ENCODE measurements at regions not wholly inside any gene's neighbourhood (a gene's known extent, or its start where the extent isn't known, plus 50 kb on each side); places are given as distances from the start of the nearest gene placed in this dataset.
"Not testable (repeated sequence)": the region's sequence is repeated elsewhere in the genome, so short reads cannot be mapped to it uniquely, and the experiment has no call there.

DNA sequence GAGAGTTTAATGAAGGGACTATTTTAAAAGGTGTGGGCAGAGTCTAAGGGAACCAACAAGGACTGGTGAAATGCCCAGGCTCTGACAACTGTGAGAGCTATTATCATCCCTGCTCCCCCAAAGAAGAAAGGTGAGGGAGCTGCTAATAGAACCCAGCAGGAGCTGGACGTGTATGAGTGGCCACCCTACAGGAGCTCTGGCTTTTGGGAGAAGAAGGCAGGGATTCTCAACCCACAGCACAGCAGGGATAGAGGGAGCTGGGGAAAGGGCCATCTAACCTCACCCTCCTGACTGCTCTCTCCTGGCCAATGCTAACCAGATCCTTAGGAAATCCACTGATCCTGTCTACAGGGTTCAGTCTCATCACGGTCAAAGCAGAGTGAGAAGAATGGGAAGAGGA is 57.1 kb downstream of the GRIN2B start:
- no peak for DNase-seq (ENCODE audit: low read depth in 2 of 3, low spot score in 2 of 3)

- DNase-seq (ENCODE audit: low read depth in 2 of 3, low spot score in 2 of 3) = no peak
Observed at GRCh38 chr12:13918897-13919296, 62.5 kb downstream of the GRIN2B start.

DNA sequence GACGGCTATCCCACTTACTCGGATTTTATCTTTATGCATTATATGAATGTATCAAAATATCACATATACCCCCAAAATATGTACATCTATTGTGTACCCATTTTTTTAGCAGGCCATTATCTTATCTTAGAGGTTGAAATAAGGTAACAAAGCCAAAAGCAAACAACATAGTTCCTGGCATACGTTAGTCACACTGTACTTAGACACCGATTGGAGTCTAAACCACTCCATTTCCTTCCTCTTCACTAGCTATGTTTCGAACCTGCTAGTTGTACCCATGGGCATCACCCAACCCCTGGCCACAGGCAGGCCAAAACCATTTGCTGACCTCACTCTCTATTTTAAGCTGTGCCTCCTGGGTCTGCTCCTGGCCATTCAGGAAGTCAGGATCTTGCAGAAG is 66.3 kb downstream of the GRIN2B start:
- no peak for DNase-seq (ENCODE audit: low read depth in 2 of 3, low spot score in 2 of 3)

GRCh38 chr12:13913371-13913770 is 68.0 kb downstream of the GRIN2B start:
- DNase-seq (ENCODE audit: low read depth in 2 of 3, low spot score in 2 of 3) = no peak

DNA sequence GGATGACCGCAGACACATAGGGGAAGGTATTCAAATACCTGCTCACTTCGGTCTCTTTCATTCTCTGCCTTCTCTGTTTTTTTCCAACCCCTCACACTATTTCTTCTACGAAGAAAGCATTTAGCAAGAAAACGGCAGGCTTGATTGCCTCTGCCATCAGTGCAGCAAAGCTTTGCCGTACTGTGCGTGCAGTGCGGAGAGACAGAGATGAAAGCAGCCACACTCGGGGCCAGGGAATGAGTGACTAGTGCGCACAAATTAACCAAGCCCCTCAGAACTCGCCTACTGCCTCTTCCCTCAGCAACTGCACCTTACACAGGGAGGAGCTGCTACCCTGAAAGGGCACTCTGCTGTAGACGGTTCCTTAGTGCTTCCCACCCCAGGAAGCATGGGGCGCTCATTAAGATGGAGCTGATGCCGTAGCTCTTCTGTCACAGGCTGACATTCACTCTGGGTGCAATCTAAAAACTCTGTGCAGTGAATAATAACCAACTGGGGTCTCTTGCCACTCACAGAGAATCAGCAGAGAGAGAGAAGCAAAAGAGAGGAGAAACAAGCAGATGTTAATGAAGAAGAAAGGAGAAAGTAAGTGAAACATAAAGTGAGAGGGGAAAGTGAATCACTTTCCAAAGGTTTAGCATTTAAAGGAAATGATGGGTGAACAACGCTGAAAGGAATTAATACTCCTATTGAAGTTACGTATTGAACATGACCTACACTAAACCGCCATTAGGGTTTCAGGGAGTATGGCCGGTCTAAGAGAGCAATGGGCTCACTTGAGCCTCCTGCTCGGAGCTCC is 69.4 kb downstream of the GRIN2B start:
- DNase-seq (ENCODE audit: low read depth in 2 of 3, low spot score in 2 of 3) = no peak

- no peak for DNase-seq (ENCODE audit: low read depth in 2 of 3, low spot score in 2 of 3)
Observed at GRCh38 chr12:13905794-13906193, 75.6 kb downstream of the GRIN2B start.

- DNase-seq (ENCODE audit: low read depth in 2 of 3, low spot score in 2 of 3) = no peak
Observed at GRCh38 chr12:13900718-13901117, 80.7 kb downstream of the GRIN2B start.

DNA sequence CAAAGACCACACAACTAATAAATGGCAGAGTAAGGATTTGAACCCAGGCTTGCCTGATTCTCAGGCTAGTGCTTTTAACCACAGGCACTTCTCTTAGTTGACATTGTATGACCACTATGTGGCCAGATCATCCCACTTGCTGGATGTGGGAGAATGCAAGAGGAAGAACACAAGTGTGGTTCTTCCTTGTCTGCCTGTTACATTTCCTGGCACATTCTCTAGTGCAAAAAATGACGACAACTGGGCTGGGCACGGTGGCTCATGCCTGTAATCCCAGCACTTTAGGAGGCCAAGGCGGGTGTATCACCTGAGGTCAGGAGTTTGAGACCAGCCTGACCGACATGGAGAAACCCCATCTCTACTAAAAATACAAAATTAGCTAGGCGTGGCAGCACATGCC is 83.0 kb downstream of the GRIN2B start:
- DNase-seq (ENCODE audit: low read depth in 2 of 3, low spot score in 2 of 3) = not testable (repeated sequence)

GRCh38 chr12:13897811-13898210 is 83.6 kb downstream of the GRIN2B start:
- DNase-seq (ENCODE audit: low read depth in 2 of 3, low spot score in 2 of 3) = no peak

DNA sequence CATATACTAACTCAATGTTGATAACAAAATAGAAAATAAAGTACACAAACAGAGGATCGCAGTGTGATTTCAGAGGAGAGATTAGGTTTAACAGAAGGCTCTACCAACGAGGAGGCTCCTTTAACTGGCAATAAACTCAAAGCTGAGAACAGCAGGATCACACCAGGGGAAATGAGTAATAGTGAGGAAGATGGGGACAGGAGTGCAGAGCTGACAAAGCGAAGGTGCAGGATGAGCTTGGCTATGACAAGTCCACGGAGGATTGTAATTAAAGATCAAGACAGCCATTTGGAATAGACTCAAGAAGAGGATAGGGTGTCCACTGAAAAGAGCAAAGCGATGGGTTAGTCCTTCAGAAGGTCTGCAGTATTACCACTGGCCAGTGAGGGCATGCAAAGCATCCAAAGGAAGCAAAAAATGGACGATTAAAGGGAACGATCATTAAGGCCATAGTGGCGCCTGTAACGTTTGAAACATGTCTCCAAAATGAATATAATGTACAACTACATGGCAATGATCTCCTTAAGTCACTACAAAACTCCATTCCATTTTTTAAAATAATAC is 85.3 kb downstream of the GRIN2B start:
- DNase-seq (ENCODE audit: low read depth in 2 of 3, low spot score in 2 of 3) = no peak

DNA sequence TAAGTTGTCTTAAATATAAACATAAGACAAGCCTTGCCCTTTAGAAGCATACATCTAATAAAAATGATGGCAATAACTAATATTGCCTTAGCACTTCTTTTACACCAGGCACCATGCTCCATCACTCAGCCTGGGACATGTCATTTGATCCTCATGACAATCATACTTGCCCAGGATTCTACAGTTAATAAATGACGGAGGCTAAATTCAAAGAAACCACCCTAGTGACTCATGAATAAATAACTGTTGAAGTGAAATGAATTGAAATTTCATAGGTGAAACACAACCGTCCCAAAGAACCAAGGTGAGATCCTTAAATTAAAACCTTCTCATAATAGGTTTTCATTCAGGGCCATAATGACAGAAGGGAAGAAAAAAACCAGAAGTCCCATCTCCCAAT is 89.5 kb downstream of the GRIN2B start:
- DNase-seq (ENCODE audit: low read depth in 2 of 3, low spot score in 2 of 3) = no peak

DNA sequence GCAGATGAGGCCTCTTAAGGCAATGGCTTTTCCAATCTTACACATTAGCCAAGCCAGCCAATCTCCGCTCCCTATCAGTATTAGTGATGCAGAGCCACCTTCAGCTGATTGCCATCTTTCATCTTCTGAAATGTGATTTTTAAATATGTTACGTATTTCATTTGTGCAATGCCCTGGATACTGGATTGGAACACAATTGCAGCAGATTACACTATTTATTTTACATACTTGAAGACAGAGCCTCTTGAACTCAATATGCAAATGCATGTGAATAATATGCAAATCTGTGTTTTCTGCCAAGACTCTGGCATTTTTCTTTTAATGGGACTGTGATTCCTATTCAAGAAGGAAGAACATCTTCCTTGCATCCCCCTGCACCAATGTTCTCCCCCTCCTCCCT is 90.5 kb downstream of the GRIN2B start:
- DNase-seq (ENCODE audit: low read depth in 2 of 3, low spot score in 2 of 3) = no peak

GRCh38 chr12:13887779-13888388 is 93.5 kb downstream of the GRIN2B start:
- DNase-seq (ENCODE audit: low read depth in 2 of 3, low spot score in 2 of 3) = no peak

DNA sequence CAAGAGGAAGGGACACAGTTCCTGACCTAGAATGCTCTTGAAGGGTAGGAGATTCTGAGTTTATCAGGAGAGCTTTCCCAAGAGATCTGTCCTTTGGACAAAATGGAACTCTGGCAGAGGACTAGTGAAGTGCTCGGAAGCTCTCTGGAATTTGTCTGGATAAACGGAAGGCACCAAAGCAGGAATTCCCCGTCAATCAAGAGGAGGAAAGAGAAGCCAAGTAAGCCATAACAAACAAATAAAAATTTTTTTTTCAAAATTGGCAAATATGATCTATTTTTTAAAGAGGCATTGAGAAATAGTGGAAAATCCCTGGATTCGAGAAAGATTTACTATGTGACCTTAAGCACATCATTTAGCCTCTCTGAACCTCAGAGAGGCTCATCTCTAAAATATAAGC is 99.2 kb downstream of the GRIN2B start:
- DNase-seq (ENCODE audit: low read depth in 2 of 3, low spot score in 2 of 3) = no peak

GRCh38 chr12:13880613-13881012 is 100.8 kb downstream of the GRIN2B start:
- no peak for DNase-seq (ENCODE audit: low read depth in 2 of 3, low spot score in 2 of 3)

- DNase-seq (ENCODE audit: low read depth in 2 of 3, low spot score in 2 of 3) = no peak
Observed at GRCh38 chr12:13875744-13876143, 105.7 kb downstream of the GRIN2B start.

- DNase-seq (ENCODE audit: low read depth in 2 of 3, low spot score in 2 of 3) = no peak
Observed at GRCh38 chr12:13870255-13870654, 111.1 kb downstream of the GRIN2B start.

DNA sequence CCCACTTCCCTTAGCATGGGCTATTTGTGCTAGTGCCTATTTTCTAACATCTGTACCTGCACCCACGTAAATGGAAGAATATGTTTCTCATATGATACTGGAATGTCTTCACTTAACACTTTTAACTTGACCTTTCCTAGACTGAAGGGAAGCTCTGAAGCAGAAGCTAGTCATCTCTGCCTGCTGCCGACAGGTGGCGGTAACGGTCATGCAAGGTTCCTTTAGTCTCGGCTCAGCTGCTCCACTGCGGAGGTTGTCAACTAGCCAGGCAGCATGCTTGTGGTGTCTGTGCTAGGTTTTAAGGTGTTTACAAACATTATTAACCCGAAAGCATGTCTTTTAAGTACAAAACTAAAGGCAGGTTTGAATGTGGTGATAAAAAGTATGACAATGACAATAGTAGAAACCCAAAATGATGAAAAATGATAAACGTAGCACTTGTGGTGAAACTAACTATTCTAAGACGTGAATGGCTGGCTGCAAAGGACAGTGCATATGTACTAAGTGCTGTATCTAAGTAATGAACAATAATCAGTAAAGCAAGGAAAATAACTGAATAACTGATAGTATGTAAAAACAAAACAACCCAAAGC is 117.2 kb downstream of the GRIN2B start:
- DNase-seq (ENCODE audit: low read depth in 2 of 3, low spot score in 2 of 3) = peak in 2 of 3 donors; percentile 50 to 66

GRCh38 chr12:13857750-13858149 is 123.7 kb downstream of the GRIN2B start:
- DNase-seq (ENCODE audit: low read depth in 2 of 3, low spot score in 2 of 3) = no peak

GRCh38 chr12:13853471-13853870 is 127.9 kb downstream of the GRIN2B start:
- no peak for DNase-seq (ENCODE audit: low read depth in 2 of 3, low spot score in 2 of 3)

GRCh38 chr12:13851828-13852227 is 129.6 kb downstream of the GRIN2B start:
- no peak for DNase-seq (ENCODE audit: low read depth in 2 of 3, low spot score in 2 of 3)

DNA sequence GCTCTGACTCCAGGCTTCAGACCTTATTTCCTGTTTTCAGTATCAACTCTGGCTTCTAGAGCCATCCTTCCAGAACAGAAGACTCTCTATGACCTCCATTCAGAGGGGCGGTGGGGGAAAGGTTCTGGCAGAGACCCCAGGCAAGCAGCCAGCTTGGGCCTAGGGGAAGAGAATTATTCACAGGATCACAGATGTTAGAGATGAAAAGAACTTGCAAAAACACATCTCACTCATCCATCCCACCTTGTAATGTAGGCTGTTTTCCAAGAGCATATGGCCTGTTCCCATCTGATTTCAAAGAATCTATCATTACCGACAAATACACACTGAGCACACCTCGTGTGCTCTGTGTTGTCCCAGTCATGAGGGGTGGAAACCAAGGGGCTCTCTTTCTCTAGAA is 131.9 kb downstream of the GRIN2B start:
- no peak for DNase-seq (ENCODE audit: low read depth in 2 of 3, low spot score in 2 of 3)
